Activated B cell treated with CpG ODN at 0.5 μM for 24 hours (primary cell): ENCODE measurements at regions not wholly inside any gene's neighbourhood (a gene's known extent, or its start where the extent isn't known, plus 50 kb on each side); places are given as distances from the start of the nearest gene placed in this dataset.

Experiments
- ATAC-seq: fragments of 200-7000 bp; cut with Tn5 transposase; one replicate; pipeline ENCODE4 v1.10.0; 2021; ENCODE audit warnings: low read depth, mild to moderate bottlenecking, moderate library complexity
- CTCF ChIA-PET: fragments of 350-600 bp; sonication (Branson Sonifier 250); formaldehyde crosslinking; loops from one replicate; lab custom pipeline; 2021; ENCODE audit warnings: antibody characterized with exemption; lab: Charles Lee
- POLR2A ChIA-PET: fragments of 350-600 bp; sonication (Branson Sonifier 250); formaldehyde crosslinking; loops from one replicate; lab custom pipeline; 2021; ENCODE audit warnings: antibody characterized with exemption; lab: Charles Lee
- DNase-seq: peaks from one replicate; pipeline ENCODE4 v3.0.0; 2022
- H3K27ac Mint-ChIP-seq: one replicate; pipeline ENCODE4 v1.8.0; 2020; ENCODE audit warnings: mixed read lengths
- H3K27me3 Mint-ChIP-seq: one replicate; pipeline ENCODE4 v1.8.0; 2021; ENCODE audit warnings: mixed read lengths
- H3K36me3 Mint-ChIP-seq: one replicate; pipeline ENCODE4 v1.8.0; 2021; ENCODE audit warnings: low read depth, mixed read lengths
- H3K4me1 Mint-ChIP-seq: one replicate; pipeline ENCODE4 v1.8.0; 2021; ENCODE audit warnings: mixed read lengths
- H3K4me3 Mint-ChIP-seq: one replicate; pipeline ENCODE4 v1.8.0; 2020; ENCODE audit warnings: mild to moderate bottlenecking, mixed read lengths
- H3K9me3 Mint-ChIP-seq: one replicate; pipeline ENCODE4 v1.8.0; 2020; ENCODE audit warnings: mixed read lengths
- CTCF ChIP-seq: fragments of 200-600 bp; IDR thresholded peaks from one replicate; pipeline ENCODE4 v1.8.0; 2022; ENCODE audit warnings: antibody characterized with exemption, mild to moderate bottlenecking
- intact Hi-C: fragments of 100-400 bp; cut with micrococcal nuclease; formaldehyde crosslinking; loops from one replicate; pipeline ENCODE4 v1.15.1; 2024

- no peaks in the 10 kb centered on the region for H3K4me1 Mint-ChIP-seq
- intact Hi-C loops: no loop called here
- DNase-seq (no peak), ATAC-seq (no peak)
- ChIA-PET POLR2A (no interaction called here), CTCF (no interaction called here)
- H3K4me3 Mint-ChIP-seq: no peak overlapping the region
- H3K27ac Mint-ChIP-seq: no peak overlapping the region
- H3K9me3 Mint-ChIP-seq: no peaks in the 10 kb centered on the region
- no peak for TF ChIP-seq CTCF
- no peaks in the 10 kb centered on the region for H3K27me3 Mint-ChIP-seq
- H3K36me3 Mint-ChIP-seq: no peaks in the 10 kb centered on the region
These were observed 638.8 kb downstream of the LRRC70 start for GRCh38 chr5:63217422-63217821.

- Mint-ChIP-seq H3K9me3 (no peaks in the 10 kb centered on the region), H3K4me1 (no peaks in the 10 kb centered on the region), H3K27me3 (no peaks in the 10 kb centered on the region), H3K36me3 (no peaks in the 10 kb centered on the region), H3K4me3 (no peak overlapping the region), H3K27ac (no peak overlapping the region)
- intact Hi-C loops: no loop called here
- ATAC-seq: no peak
- no peak for TF ChIP-seq CTCF
- CTCF ChIA-PET: no interaction called here
- POLR2A ChIA-PET: no interaction called here
- no peak for DNase-seq
These were observed 634.6 kb downstream of the LRRC70 start for GRCh38 chr5:63213256-63213655.

- Mint-ChIP-seq H3K36me3 (no peaks in the 10 kb centered on the region), H3K27me3 (no peaks in the 10 kb centered on the region), H3K27ac (no peak overlapping the region), H3K4me3 (no peak overlapping the region), H3K4me1 (no peaks in the 10 kb centered on the region), H3K9me3 (no peaks in the 10 kb centered on the region)
- no peak for DNase-seq
- ATAC-seq: no peak
- POLR2A ChIA-PET: no interaction called here
- CTCF ChIA-PET: no interaction called here
- TF ChIP-seq CTCF: no peak
- intact Hi-C loops: no loop called here
These were observed 633.0 kb downstream of the LRRC70 start for GRCh38 chr5:63211448-63212132.

GRCh38 chr5:63205976-63206375 is 627.4 kb downstream of the LRRC70 start:
- no peaks in the 10 kb centered on the region for H3K36me3 Mint-ChIP-seq
- intact Hi-C loops: no loop called here
- no peak overlapping the region for H3K27ac Mint-ChIP-seq
- DNase-seq (no peak), ATAC-seq (no peak)
- H3K9me3 Mint-ChIP-seq: peaks cover 5% of the 10 kb centered on the region
- no peak overlapping the region for H3K4me3 Mint-ChIP-seq
- ChIA-PET POLR2A (no interaction called here), CTCF (no interaction called here)
- H3K4me1 Mint-ChIP-seq: no peaks in the 10 kb centered on the region
- H3K27me3 Mint-ChIP-seq: no peaks in the 10 kb centered on the region
- TF ChIP-seq CTCF: no peak

- no peaks in the 10 kb centered on the region for H3K4me1 Mint-ChIP-seq
- no peak overlapping the region for H3K4me3 Mint-ChIP-seq
- no peak for ATAC-seq
- CTCF ChIA-PET: no interaction called here
- DNase-seq: no peak
- POLR2A ChIA-PET: no interaction called here
- H3K36me3 Mint-ChIP-seq: no peaks in the 10 kb centered on the region
- no peaks in the 10 kb centered on the region for H3K27me3 Mint-ChIP-seq
- H3K27ac Mint-ChIP-seq: no peak overlapping the region
- intact Hi-C loops: no loop called here
- no peak for TF ChIP-seq CTCF
- H3K9me3 Mint-ChIP-seq: peaks cover 5% of the 10 kb centered on the region
These were observed 623.1 kb downstream of the LRRC70 start for GRCh38 chr5:63201738-63202137.
